ENCODE measurements at regions not wholly inside any gene's neighbourhood (a gene's known extent, or its start where the extent isn't known, plus 50 kb on each side); places are given as distances from the start of the nearest gene placed in this dataset.

GRCh38 chr2:226414335-226414734 lies 385.3 kb downstream of the IRS1 start:
- ATAC-seq (ENCODE audit: insufficient read depth, low FRiP score) (no peak), DNase-seq (peak in 2 of 3 donors; percentile 42 to 53)
- H3K9me3 ChIP-seq (ENCODE audit: control insufficient read depth in 4 of 4, insufficient read depth in 3 of 4, low read length in 3 of 4) = no peaks in the 10 kb centered on the region
- whole genome bisulfite sequencing, 2 donors = 77 to 80% methylated on average over 2 of the region's 2 CpGs
- H3K9ac ChIP-seq (ENCODE audit: insufficient read depth in 1 of 2, low read length in 2 of 2) = no peak overlapping the region
- H3K27ac ChIP-seq (ENCODE audit: low read depth in 1 of 2, low read length in 1 of 2) = no peak overlapping the region
- H3K4me3 ChIP-seq = no peak overlapping the region
- peaks cover 0 to 10% (median 4%) of the 10 kb centered on the region in 5 donors for H3K4me1 ChIP-seq (ENCODE audit: control insufficient read depth in 5 of 5, insufficient read depth in 5 of 5, low read length in 5 of 5)
- no peaks in the 10 kb centered on the region for H3K27me3 ChIP-seq (ENCODE audit: control insufficient read depth in 3 of 3, insufficient read depth in 3 of 3, low read length in 2 of 3)
- TF ChIP-seq, protein P1, sequence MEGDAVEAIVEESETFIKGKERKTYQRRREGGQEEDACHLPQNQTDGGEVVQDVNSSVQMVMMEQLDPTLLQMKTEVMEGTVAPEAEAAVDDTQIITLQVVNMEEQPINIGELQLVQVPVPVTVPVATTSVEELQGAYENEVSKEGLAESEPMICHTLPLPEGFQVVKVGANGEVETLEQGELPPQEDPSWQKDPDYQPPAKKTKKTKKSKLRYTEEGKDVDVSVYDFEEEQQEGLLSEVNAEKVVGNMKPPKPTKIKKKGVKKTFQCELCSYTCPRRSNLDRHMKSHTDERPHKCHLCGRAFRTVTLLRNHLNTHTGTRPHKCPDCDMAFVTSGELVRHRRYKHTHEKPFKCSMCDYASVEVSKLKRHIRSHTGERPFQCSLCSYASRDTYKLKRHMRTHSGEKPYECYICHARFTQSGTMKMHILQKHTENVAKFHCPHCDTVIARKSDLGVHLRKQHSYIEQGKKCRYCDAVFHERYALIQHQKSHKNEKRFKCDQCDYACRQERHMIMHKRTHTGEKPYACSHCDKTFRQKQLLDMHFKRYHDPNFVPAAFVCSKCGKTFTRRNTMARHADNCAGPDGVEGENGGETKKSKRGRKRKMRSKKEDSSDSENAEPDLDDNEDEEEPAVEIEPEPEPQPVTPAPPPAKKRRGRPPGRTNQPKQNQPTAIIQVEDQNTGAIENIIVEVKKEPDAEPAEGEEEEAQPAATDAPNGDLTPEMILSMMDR (IDR thresholded peaks at IDR 0.05; ENCODE audit: control extremely low read depth, extremely low read depth) = no peak
- no peaks in the 10 kb centered on the region for H3K36me3 ChIP-seq (ENCODE audit: control insufficient read depth in 4 of 4, insufficient read depth in 4 of 4, low read length in 4 of 4)

DNA sequence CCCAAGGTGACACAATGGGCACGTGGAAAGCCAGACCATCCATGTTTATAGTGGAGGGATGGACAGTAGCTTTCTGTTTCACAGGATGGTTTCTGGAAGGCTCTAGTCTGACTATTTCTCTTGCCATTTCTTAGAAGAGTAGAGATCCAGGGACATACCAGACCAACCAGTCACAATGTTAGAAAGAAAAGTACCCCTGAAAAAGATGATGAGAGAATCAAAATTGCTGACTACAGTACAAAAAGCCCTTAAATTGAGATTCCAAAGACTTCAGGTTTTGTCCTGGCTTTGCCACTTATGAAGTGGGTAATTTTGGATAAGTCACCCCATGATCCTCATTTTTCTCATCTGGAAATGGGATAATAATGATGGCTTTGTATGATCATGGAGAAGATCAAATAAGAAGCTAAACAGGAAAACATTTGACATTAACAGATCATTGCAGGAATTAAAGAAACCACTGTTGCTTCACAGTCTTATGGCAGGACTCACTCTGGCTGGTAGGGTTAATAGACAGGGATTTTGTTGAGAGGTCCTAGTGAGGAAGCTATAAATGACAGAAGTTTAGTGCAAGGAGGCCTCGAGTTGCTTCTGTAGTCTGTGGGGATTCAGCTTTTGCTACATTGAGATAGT lies 386.0 kb downstream of the IRS1 start:
- H3K9me3 ChIP-seq (ENCODE audit: control insufficient read depth in 4 of 4, insufficient read depth in 3 of 4, low read length in 3 of 4) = no peaks in the 10 kb centered on the region
- WGBS, 2 donors = 54 to 59% methylated on average over 2 of the region's 2 CpGs
- no peak overlapping the region for H3K27ac ChIP-seq (ENCODE audit: low read depth in 1 of 2, low read length in 1 of 2)

GRCh38 chr2:226411727-226412360 lies 387.8 kb downstream of the IRS1 start:
- ATAC-seq (ENCODE audit: insufficient read depth, low FRiP score) = no peak
- no peaks in the 10 kb centered on the region for H3K27me3 ChIP-seq (ENCODE audit: control insufficient read depth in 3 of 3, insufficient read depth in 3 of 3, low read length in 2 of 3)
- no peak overlapping the region for H3K9ac ChIP-seq (ENCODE audit: insufficient read depth in 1 of 2, low read length in 2 of 2)
- TF ChIP-seq, protein P1 (IDR thresholded peaks at IDR 0.05; ENCODE audit: control extremely low read depth, extremely low read depth) = no peak
- no peaks in the 10 kb centered on the region for H3K36me3 ChIP-seq (ENCODE audit: control insufficient read depth in 4 of 4, insufficient read depth in 4 of 4, low read length in 4 of 4)
- 93 to 95% methylated on average over 4 of the region's 4 CpGs for WGBS, 2 donors
- no peak overlapping the region for H3K4me3 ChIP-seq
- peaks cover 0 to 10% (median 4%) of the 10 kb centered on the region in 5 donors for H3K4me1 ChIP-seq (ENCODE audit: control insufficient read depth in 5 of 5, insufficient read depth in 5 of 5, low read length in 5 of 5)
- no peaks in the 10 kb centered on the region for H3K9me3 ChIP-seq (ENCODE audit: control insufficient read depth in 4 of 4, insufficient read depth in 3 of 4, low read length in 3 of 4)
- no peak for DNase-seq
- no peak overlapping the region for H3K27ac ChIP-seq (ENCODE audit: low read depth in 1 of 2, low read length in 1 of 2)

More for the DNA sequence above, 386.0 kb downstream of the IRS1 start:
- Histone ChIP-seq H3K27me3 (ENCODE audit: control insufficient read depth in 3 of 3, insufficient read depth in 3 of 3, low read length in 2 of 3) (no peaks in the 10 kb centered on the region), H3K4me3 (no peak overlapping the region), H3K9ac (ENCODE audit: insufficient read depth in 1 of 2, low read length in 2 of 2) (no peak overlapping the region), H3K4me1 (ENCODE audit: control insufficient read depth in 5 of 5, insufficient read depth in 5 of 5, low read length in 5 of 5) (peaks cover 0 to 10% (median 4%) of the 10 kb centered on the region in 5 donors), H3K36me3 (ENCODE audit: control insufficient read depth in 4 of 4, insufficient read depth in 4 of 4, low read length in 4 of 4) (no peaks in the 10 kb centered on the region)
- DNase-seq (no peak), ATAC-seq (ENCODE audit: insufficient read depth, low FRiP score) (no peak)
- TF ChIP-seq, protein P1 (IDR thresholded peaks at IDR 0.05; ENCODE audit: control extremely low read depth, extremely low read depth) = no peak

Data from lung (tissue), 11 donors.